ENCODE measurements at regions not wholly inside any gene's neighbourhood (a gene's known extent, or its start where the extent isn't known, plus 50 kb on each side); places are given as distances from the start of the nearest gene placed in this dataset.

- Histone ChIP-seq H3K4me2 (ENCODE audit: insufficient read depth, low read length) (no peak overlapping the region), H3K36me3 (ENCODE audit: control insufficient read depth in 2 of 2, extremely low read depth in 1 of 2, insufficient read depth in 2 of 2, low read length in 2 of 2) (no peaks in the 10 kb centered on the region), H3K4me3 (replicated peaks in 1 of 3; ENCODE audit: insufficient read depth in 1 of 3, low read depth in 1 of 3, low read length in 3 of 3) (no peak overlapping the region), H3K9ac (replicated peaks; ENCODE audit: extremely low read depth, insufficient read depth, low read length) (no peak overlapping the region), H4K20me1 (replicated peaks; ENCODE audit: control insufficient read depth, extremely low read depth, insufficient read depth, low read length) (no peaks in the 10 kb centered on the region), H3K27ac (ENCODE audit: insufficient read depth, low read depth, low read length) (no peak overlapping the region), H3K27me3 (ENCODE audit: control insufficient read depth in 2 of 2, insufficient read depth in 2 of 2, low read length in 2 of 2) (no peaks in the 10 kb centered on the region), H3K9me1 (replicated peaks; ENCODE audit: control insufficient read depth, extremely low read depth, insufficient read depth, low read length) (no peaks in the 10 kb centered on the region), H3K9me3 (replicated peaks; ENCODE audit: control insufficient read depth, insufficient read depth, low read length) (no peaks in the 10 kb centered on the region), H2AFZ (ENCODE audit: low read depth, low read length) (no peak overlapping the region), H3K79me2 (ENCODE audit: control insufficient read depth, insufficient read depth, low read length) (no peaks in the 10 kb centered on the region), H3K4me1 (ENCODE audit: control insufficient read depth, extremely low read depth, insufficient read depth, low read length) (no peaks in the 10 kb centered on the region)
- BruUV-seq (replicated peaks), result no TSS peak
- FAIRE-seq (no peak), DNase-seq (ENCODE audit: low read depth, low spot score) (no peak)
- CTCF ChIA-PET, result no interaction called here
- POLR2A ChIA-PET, result no interaction called here
- dilution Hi-C loops (cut with MboI; ENCODE audit: extremely low pct_ligation_motif_present, low sequenced_read_pairs), result no loop called here
- TF ChIP-seq EZH2 (IDR thresholded peaks at IDR 0.05; ENCODE audit: borderline replicate concordance, low read depth, low read length, severe bottlenecking) (no peak), GATA2 (IDR thresholded peaks at IDR 0.05; ENCODE audit: insufficient read depth, insufficient read length, low read depth, low read length) (no peak), POLR2AphosphoS5 (IDR thresholded peaks at IDR 0.05; ENCODE audit: insufficient read depth, low read depth, low read length) (no peak), MYC (IDR thresholded peaks at IDR 0.05; ENCODE audit: low read depth, low read length) (no peak), POLR2A (IDR thresholded peaks at IDR 0.05; ENCODE audit: low read depth, low read length) (no peak), JUN (IDR thresholded peaks at IDR 0.05; ENCODE audit: borderline replicate concordance, insufficient read depth, insufficient read length, low read depth) (no peak), CTCF (IDR thresholded peaks at IDR 0.05; ENCODE audit: extremely low read depth in 1 of 2, insufficient read depth in 1 of 2, low read depth in 1 of 2, low read length in 2 of 2) (no peak), MAX (IDR thresholded peaks at IDR 0.05; ENCODE audit: insufficient read depth, insufficient read length) (no peak), FOS (IDR thresholded peaks at IDR 0.05; ENCODE audit: borderline replicate concordance, insufficient read depth, low read length) (no peak)
- intact Hi-C loops (cut with micrococcal nuclease), result no loop called here
Observed at GRCh38 chr5:1958211-1959010, 75.7 kb upstream of the IRX4 start.

Measured in endothelial cell of umbilical vein (primary cell).